Nephron (organoid): ENCODE measurements at regions not wholly inside any gene's neighbourhood (a gene's known extent, or its start where the extent isn't known, plus 50 kb on each side); places are given as distances from the start of the nearest gene placed in this dataset.

ENCODE experiments used
- H3K27ac Mint-ChIP-seq, 3 experiments: 2 replicates each; pipeline ENCODE4 v1.8.0; 2020; ENCODE audit warnings: mixed read lengths in 3 of 3, mild to moderate bottlenecking in 2 of 3, moderate library complexity in 1 of 3
- H3K27me3 Mint-ChIP-seq: 2 replicates; pipeline ENCODE4 v1.8.0; 2021; ENCODE audit warnings: low read depth, mild to moderate bottlenecking, moderate library complexity, mixed read lengths
- H3K36me3 Mint-ChIP-seq: 2 replicates; pipeline ENCODE4 v1.8.0; 2020; ENCODE audit warnings: low read depth, mixed read lengths
- H3K4me1 Mint-ChIP-seq: 2 replicates; pipeline ENCODE4 v1.8.0; 2020; ENCODE audit warnings: mixed read lengths
- H3K4me3 Mint-ChIP-seq, 3 experiments: 2 replicates each; pipeline ENCODE4 v1.8.0; 2020; ENCODE audit warnings: mild to moderate bottlenecking in 3 of 3, mixed read lengths in 3 of 3, moderate library complexity in 2 of 3
- H3K9me3 Mint-ChIP-seq: 2 replicates; pipeline ENCODE4 v1.8.0; 2020; ENCODE audit warnings: mixed read lengths
- TF ChIP-seq, protein P1 (sequence below), 3 experiments: fragments of 200-600 bp; sonication (generic); IDR thresholded peaks; one replicate each; pipeline ENCODE4 v1.5.0; 2021; ENCODE audit warnings: antibody characterized with exemption in 3 of 3; ENCODE audit not compliant: unreplicated experiment in 3 of 3

GRCh38 chr7:67616517-67616916 is 619.9 kb downstream of the TYW1 start:
- TF ChIP-seq, protein P1, sequence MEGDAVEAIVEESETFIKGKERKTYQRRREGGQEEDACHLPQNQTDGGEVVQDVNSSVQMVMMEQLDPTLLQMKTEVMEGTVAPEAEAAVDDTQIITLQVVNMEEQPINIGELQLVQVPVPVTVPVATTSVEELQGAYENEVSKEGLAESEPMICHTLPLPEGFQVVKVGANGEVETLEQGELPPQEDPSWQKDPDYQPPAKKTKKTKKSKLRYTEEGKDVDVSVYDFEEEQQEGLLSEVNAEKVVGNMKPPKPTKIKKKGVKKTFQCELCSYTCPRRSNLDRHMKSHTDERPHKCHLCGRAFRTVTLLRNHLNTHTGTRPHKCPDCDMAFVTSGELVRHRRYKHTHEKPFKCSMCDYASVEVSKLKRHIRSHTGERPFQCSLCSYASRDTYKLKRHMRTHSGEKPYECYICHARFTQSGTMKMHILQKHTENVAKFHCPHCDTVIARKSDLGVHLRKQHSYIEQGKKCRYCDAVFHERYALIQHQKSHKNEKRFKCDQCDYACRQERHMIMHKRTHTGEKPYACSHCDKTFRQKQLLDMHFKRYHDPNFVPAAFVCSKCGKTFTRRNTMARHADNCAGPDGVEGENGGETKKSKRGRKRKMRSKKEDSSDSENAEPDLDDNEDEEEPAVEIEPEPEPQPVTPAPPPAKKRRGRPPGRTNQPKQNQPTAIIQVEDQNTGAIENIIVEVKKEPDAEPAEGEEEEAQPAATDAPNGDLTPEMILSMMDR (IDR thresholded peaks at IDR 0.05; ENCODE audit: unreplicated experiment in 3 of 3), result no peak
- Mint-ChIP-seq H3K4me3 (no peak overlapping the region), H3K27me3 (peaks cover 34% of the 10 kb centered on the region), H3K36me3 (no peaks in the 10 kb centered on the region), H3K9me3 (peaks cover 12% of the 10 kb centered on the region), H3K4me1 (peaks cover 19% of the 10 kb centered on the region), H3K27ac (no peak overlapping the region)

DNA sequence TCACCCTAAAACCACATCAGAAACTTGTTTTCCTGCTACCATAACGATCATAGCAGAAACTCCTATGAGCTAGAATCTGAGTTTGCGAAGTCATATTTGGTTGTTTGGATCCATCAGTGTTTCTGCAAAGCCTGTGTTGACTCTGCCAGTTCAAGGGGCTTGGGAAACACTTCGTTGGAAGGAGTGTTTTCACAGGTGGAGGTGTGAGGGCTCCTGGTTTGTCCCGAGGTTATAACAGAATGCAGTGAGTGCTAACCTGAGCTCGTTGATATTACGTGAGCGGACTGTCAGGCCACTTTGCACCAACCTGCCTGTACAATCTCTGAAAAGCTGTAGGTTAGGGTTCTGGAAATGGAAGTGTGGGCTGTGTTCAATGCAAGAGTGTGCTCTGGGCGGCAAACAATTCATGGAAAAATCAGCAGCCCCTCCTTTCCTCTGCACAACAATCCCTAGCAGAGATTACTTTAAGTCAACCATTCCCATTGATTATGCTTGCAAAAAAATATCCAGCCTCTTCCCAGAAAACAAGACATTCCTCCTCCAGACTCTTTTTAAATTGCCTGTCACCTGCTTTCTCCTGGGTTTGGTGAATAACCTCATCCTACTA is 622.0 kb downstream of the TYW1 start:
- Mint-ChIP-seq H3K9me3 (peaks cover 8% of the 10 kb centered on the region), H3K27ac (peak overlapping the region in 2 of 3 experiments; percentile 9 to 15), H3K27me3 (peaks cover 50% of the 10 kb centered on the region), H3K4me3 (peak overlapping the region in 1 of 3 experiments; percentile 13), H3K4me1 (peaks cover 19% of the 10 kb centered on the region), H3K36me3 (no peaks in the 10 kb centered on the region)
- TF ChIP-seq, protein P1 (IDR thresholded peaks at IDR 0.05; ENCODE audit: unreplicated experiment in 3 of 3), result no peak

- Mint-ChIP-seq H3K27me3 (peaks cover 50% of the 10 kb centered on the region), H3K9me3 (peaks cover 4% of the 10 kb centered on the region), H3K4me1 (peaks cover 19% of the 10 kb centered on the region), H3K36me3 (no peaks in the 10 kb centered on the region), H3K27ac (peak overlapping the region; percentile 9 to 23 (median 15)), H3K4me3 (peak overlapping the region in 1 of 3 experiments; percentile 13)
- TF ChIP-seq, protein P1 (IDR thresholded peaks at IDR 0.05; ENCODE audit: unreplicated experiment in 3 of 3), result peak in 1 of 3 experiments; percentile 24
Measured at GRCh38 chr7:67619175-67619574, 622.5 kb downstream of the TYW1 start.

DNA sequence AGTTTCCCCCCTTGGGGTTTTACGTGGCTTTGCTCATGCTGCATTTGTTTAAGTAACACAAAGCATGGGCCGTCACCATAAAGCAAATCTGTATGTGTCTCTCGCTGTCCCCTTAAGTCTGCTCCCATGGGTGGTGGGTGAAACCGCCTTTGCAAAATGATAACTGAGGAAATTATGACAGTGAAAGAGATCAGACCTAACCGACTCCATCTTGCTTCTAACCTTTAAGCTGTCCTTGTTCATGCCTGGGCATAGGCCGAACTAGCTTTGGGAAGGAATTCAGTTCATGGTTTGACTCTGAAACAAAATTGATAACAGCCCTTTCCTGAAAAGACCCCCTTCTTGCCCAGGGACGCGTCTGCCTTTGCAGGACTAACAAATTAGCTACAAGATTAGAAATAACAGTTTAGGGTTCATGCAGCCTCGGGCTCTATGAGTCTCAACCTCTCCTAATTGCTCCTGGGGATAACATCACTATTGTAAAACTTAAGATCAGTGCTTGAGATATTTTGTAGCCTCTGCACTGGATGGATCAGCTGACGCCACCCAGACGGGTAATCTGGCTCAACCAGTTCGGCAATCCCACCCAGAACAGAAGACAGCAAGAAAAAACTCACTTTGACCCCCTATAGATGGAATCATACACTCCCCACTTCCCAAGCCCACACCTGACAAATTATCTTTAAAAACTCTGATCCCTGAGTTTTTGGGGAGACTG is 623.7 kb downstream of the TYW1 start:
- TF ChIP-seq, protein P1 (IDR thresholded peaks at IDR 0.05; ENCODE audit: unreplicated experiment in 3 of 3), result no peak
- no peak overlapping the region for H3K4me3 Mint-ChIP-seq
- peaks cover 19% of the 10 kb centered on the region for H3K4me1 Mint-ChIP-seq
- peaks cover 49% of the 10 kb centered on the region for H3K27me3 Mint-ChIP-seq
- no peak overlapping the region for H3K27ac Mint-ChIP-seq
- no peaks in the 10 kb centered on the region for H3K36me3 Mint-ChIP-seq
- no peaks in the 10 kb centered on the region for H3K9me3 Mint-ChIP-seq

- Mint-ChIP-seq H3K4me1 (peaks cover 25% of the 10 kb centered on the region), H3K27me3 (peaks cover 55% of the 10 kb centered on the region), H3K4me3 (no peak overlapping the region), H3K36me3 (no peaks in the 10 kb centered on the region), H3K9me3 (no peaks in the 10 kb centered on the region), H3K27ac (no peak overlapping the region)
- TF ChIP-seq, protein P1 (IDR thresholded peaks at IDR 0.05; ENCODE audit: unreplicated experiment in 3 of 3), result no peak
Measured at GRCh38 chr7:67621704-67622103, 625.1 kb downstream of the TYW1 start.
